Breast epithelium (tissue), 3 donors: ENCODE measurements at regions not wholly inside any gene's neighbourhood (a gene's known extent, or its start where the extent isn't known, plus 50 kb on each side); places are given as distances from the start of the nearest gene placed in this dataset.

ENCODE experiments used
- CTCF ChIP-seq, 3 donors: fragments of 450-650 bp; IDR thresholded peaks; one replicate each; pipeline ENCODE4 v1.5.1; 2016 to 2017; ENCODE audit warnings: antibody characterized with exemption in 3 of 3, mild to moderate bottlenecking in 3 of 3, moderate library complexity in 3 of 3
- POLR2A ChIP-seq: fragments of 450-650 bp; IDR thresholded peaks from one replicate; pipeline ENCODE4 v1.6.1; 2016; ENCODE audit warnings: antibody characterized with exemption, mild to moderate bottlenecking, moderate library complexity
- POLR2AphosphoS5 ChIP-seq, 3 donors: sonication (generic); formaldehyde crosslinking; IDR thresholded peaks; one replicate each; pipeline ENCODE4 v1.6.1; 2017; ENCODE audit warnings: antibody characterized with exemption in 3 of 3

GRCh38 chr4:152090543-152090942 is 329.7 kb upstream of the GATB start:
- no peak for TF ChIP-seq CTCF (IDR thresholded peaks at IDR 0.05)
- no peak for TF ChIP-seq POLR2AphosphoS5 (IDR thresholded peaks at IDR 0.05)
- TF ChIP-seq POLR2A, result no peak
